Mucosa of rectum (tissue), 2 donors: ENCODE measurements at regions not wholly inside any gene's neighbourhood (a gene's known extent, or its start where the extent isn't known, plus 50 kb on each side); places are given as distances from the start of the nearest gene placed in this dataset.

Source experiments
- H3K27ac ChIP-seq, 2 donors: one replicate each; pipeline ENCODE4 v1.7.0; 2013; ENCODE audit warnings: inconsistent platforms in 2 of 2, low read depth in 2 of 2, low read length in 2 of 2
- H3K27me3 ChIP-seq, 2 donors: one replicate each; pipeline ENCODE4 v1.7.0; 2013; ENCODE audit warnings: low read length in 2 of 2; ENCODE audit not compliant: control insufficient read depth in 2 of 2, insufficient read depth in 2 of 2
- H3K36me3 ChIP-seq, 2 donors: one replicate each; pipeline ENCODE4 v1.7.0; 2013; ENCODE audit warnings: low read length in 2 of 2; ENCODE audit not compliant: control insufficient read depth in 2 of 2, insufficient read depth in 2 of 2
- H3K4me1 ChIP-seq, 2 donors: one replicate each; pipeline ENCODE4 v1.7.0; 2013; ENCODE audit warnings: low read length in 2 of 2, mild to moderate bottlenecking in 1 of 2; ENCODE audit not compliant: control insufficient read depth in 2 of 2, insufficient read depth in 2 of 2
- H3K4me3 ChIP-seq, 2 donors: one replicate each; pipeline ENCODE4 v1.7.0; 2013; ENCODE audit warnings: low read length in 2 of 2
- H3K9ac ChIP-seq, 2 donors: one replicate each; pipeline ENCODE4 v1.7.0; 2013; ENCODE audit warnings: low read length in 2 of 2, low read depth in 1 of 2, mild to moderate bottlenecking in 1 of 2
- H3K9me3 ChIP-seq, 2 donors: one replicate each; pipeline ENCODE4 v1.7.0; 2013; ENCODE audit warnings: low read length in 2 of 2; ENCODE audit not compliant: control insufficient read depth in 2 of 2
- donor health status: healthy.
- donor health status: Normal muscosa, but diverticular disease.

- Histone ChIP-seq H3K9ac (no peak overlapping the region), H3K4me3 (no peak overlapping the region), H3K27ac (no peak overlapping the region), H3K9me3 (no peaks in the 10 kb centered on the region), H3K27me3 (no peaks in the 10 kb centered on the region), H3K36me3 (no peaks in the 10 kb centered on the region), H3K4me1 (no peaks in the 10 kb centered on the region)
Measured at GRCh38 chr14:45373877-45374276, 120.9 kb upstream of the MIS18BP1 start.

GRCh38 chr14:45364565-45365156 is 111.7 kb upstream of the MIS18BP1 start:
- Histone ChIP-seq H3K9ac (no peak overlapping the region), H3K27ac (no peak overlapping the region), H3K4me1 (no peaks in the 10 kb centered on the region), H3K36me3 (no peaks in the 10 kb centered on the region), H3K27me3 (no peaks in the 10 kb centered on the region), H3K4me3 (no peak overlapping the region), H3K9me3 (no peaks in the 10 kb centered on the region)

DNA sequence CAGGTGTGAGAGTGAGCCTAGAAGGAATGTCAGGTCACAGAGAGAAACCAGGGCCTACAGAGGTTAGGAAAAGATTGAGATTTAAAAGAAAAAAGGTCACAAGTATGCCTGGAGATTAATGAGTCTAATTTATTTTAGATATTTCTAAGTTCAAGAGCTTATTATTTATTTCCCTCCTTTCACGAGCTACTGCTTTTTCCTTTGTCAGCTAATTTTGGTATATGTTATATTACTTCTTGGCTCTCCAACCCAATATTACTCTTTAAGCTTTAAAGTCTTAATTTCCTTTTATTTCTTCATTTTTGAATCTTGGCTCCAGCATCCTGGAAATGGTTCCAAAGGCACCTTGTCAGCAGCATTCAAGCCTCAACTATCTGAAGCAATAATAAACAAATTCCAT is 109.5 kb upstream of the MIS18BP1 start:
- Histone ChIP-seq H3K27me3 (no peaks in the 10 kb centered on the region), H3K4me1 (no peaks in the 10 kb centered on the region), H3K9ac (no peak overlapping the region), H3K27ac (no peak overlapping the region), H3K9me3 (no peaks in the 10 kb centered on the region), H3K36me3 (no peaks in the 10 kb centered on the region), H3K4me3 (no peak overlapping the region)

DNA sequence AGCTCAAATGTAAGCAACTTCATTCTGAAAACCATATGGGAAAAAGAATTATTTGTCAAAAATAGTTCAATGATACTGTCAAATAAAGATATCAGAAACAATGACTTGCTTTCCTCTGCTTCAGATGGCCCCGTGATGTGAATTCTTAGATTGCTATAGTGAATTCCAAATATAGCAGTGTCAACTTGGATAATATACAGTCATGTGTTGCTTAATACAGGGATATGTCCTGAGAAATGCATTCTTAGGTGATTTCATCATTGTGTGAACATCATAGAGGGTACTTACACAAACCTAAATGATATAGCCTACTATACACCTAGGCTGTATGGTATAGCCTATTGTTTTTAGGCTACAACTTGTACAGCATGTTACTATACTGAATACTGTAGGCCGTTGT is 108.7 kb upstream of the MIS18BP1 start:
- Histone ChIP-seq H3K9me3 (no peaks in the 10 kb centered on the region), H3K4me3 (no peak overlapping the region), H3K4me1 (no peaks in the 10 kb centered on the region), H3K9ac (no peak overlapping the region), H3K27me3 (no peaks in the 10 kb centered on the region), H3K36me3 (no peaks in the 10 kb centered on the region), H3K27ac (no peak overlapping the region)

DNA sequence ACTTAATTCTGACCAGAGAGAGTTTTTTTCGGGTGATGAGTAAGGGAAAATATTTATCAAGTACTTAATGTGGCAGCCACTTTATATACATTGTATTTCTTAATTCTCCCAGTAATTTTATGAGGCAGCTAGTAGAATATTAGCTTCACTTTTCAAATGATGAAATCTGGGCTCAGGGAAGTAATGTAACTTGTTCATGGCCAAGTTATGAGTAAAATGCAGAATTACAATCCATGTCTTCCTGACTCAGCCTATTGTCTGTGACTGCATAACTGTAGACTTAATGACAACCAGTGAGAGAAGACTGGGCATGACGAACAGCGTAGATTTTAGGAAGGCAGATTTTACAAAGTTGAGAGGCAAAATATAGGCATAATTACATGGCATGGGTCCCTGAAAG is 106.7 kb upstream of the MIS18BP1 start:
- no peaks in the 10 kb centered on the region for H3K36me3 ChIP-seq
- H3K27me3 ChIP-seq = no peaks in the 10 kb centered on the region
- no peaks in the 10 kb centered on the region for H3K4me1 ChIP-seq
- H3K27ac ChIP-seq = no peak overlapping the region
- H3K9me3 ChIP-seq = no peaks in the 10 kb centered on the region
- H3K9ac ChIP-seq = no peak overlapping the region
- H3K4me3 ChIP-seq = no peak overlapping the region

- no peak overlapping the region for H3K9ac ChIP-seq
- no peaks in the 10 kb centered on the region for H3K36me3 ChIP-seq
- peaks cover 0 to 2% of the 10 kb centered on the region in 2 donors for H3K9me3 ChIP-seq
- H3K27ac ChIP-seq = no peak overlapping the region
- H3K27me3 ChIP-seq = no peaks in the 10 kb centered on the region
- no peaks in the 10 kb centered on the region for H3K4me1 ChIP-seq
- no peak overlapping the region for H3K4me3 ChIP-seq
Measured at GRCh38 chr14:45332360-45332988, 79.5 kb upstream of the MIS18BP1 start.

DNA sequence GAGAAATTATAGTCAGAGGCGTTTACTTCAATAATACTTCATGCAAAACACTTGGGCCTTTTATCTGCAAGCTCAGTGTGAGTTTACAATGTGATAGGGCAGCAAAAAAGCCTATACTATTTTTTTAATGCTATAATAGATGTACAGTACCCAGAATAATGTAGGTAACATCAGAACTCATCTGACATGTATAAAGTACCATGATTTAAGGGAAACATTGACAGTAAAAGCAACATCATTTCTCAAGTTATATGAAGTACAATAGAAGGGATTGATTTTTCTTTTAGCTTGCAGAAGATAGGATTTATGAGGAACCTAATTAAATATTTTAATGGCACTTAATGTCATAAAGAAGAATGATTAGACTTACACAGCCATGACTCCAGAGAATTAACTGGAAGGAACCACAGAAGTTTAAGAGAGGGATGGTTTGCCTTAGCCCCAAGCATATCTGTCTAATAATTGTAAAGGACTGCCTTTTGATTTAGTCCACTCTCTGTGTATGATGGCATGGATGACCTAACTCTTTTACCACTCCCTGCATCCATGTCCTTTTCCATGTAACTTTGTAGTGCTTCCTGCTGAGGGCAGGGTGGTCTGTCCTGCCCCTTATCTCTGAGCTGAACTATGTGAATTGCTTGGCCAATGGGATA is 55.9 kb upstream of the MIS18BP1 start:
- Histone ChIP-seq H3K9ac (no peak overlapping the region), H3K36me3 (no peaks in the 10 kb centered on the region), H3K27me3 (no peaks in the 10 kb centered on the region), H3K27ac (no peak overlapping the region), H3K4me3 (no peak overlapping the region), H3K9me3 (no peaks in the 10 kb centered on the region), H3K4me1 (no peaks in the 10 kb centered on the region)
